OCI-M2 (cell line): ENCODE measurements at regions not wholly inside any gene's neighbourhood (a gene's known extent, or its start where the extent isn't known, plus 50 kb on each side); places are given as distances from the start of the nearest gene placed in this dataset.

Source experiments
- DNase-seq: peaks from one replicate; lab custom pipeline; 2025; ENCODE audit not compliant: unreplicated experiment; lab: John Stamatoyannopoulos, UW

DNA sequence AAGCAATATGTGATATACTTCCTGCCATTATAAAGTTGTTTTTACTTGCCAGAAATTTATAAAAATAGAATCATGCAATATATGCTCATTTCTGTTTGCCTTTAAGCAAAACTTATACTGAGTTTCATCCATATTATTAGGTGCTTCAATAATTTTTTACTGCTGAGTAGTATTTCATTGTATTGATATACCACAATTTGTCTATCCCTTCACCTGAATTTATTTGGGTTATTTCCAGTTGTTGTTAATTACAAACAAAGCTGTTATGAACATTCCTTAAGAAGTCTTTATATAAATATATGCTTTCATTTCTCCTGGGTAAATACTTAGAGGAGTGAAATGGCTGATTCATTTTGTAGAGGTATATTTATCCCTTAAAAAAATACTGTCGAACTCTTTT is 864.1 kb downstream of the HACE1 start:
- no peak for DNase-seq

- DNase-seq = no peak
These were observed 875.9 kb downstream of the HACE1 start for GRCh38 chr6:103983860-103984259.

DNA sequence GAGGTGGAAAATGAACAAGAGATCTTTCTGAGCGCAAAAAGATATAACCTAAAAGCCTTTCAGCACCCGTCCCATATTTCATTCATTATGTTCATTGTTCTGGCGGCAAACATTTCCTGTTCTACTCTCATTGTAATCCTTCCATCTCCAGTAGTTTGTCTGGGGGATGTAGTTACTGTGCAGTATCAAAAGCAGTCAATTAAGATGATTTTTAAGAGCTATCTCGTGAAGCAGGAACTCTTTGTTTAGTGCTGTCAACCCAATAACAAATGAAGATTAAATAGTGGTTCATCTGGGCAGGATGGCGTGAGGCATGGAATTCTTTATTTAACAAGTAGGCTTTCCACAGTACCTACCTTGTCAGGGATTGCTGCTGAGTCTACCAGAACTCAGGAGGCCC is 876.7 kb downstream of the HACE1 start:
- DNase-seq = no peak

DNA sequence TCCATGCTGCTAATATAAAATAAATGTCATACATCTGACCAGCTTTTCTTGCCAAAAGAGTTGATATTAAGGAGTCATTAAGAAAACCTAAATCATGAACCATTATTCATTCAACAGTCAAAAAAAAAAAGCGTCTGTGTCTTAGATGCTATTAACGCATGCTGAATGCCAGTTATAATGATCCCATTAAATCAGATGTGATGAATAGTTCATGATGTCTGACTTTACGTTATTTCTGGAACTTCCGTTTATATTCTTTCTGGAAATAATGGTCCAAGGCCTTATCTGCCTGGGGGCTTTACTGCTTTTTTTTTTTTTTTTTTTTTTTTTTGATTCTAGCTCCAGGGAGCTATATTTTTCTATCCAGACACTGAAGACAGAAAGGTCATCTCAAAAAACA is 877.1 kb downstream of the HACE1 start:
- no peak for DNase-seq

GRCh38 chr6:103979308-103979707 is 880.4 kb downstream of the HACE1 start:
- DNase-seq = no peak

GRCh38 chr6:103937389-103937788 is 922.3 kb downstream of the HACE1 start:
- no peak for DNase-seq

- no peak for DNase-seq
These were observed 934.4 kb downstream of the HACE1 start for GRCh38 chr6:103925317-103925716.

GRCh38 chr6:103910018-103910417 is 949.7 kb downstream of the HACE1 start:
- DNase-seq = no peak

DNA sequence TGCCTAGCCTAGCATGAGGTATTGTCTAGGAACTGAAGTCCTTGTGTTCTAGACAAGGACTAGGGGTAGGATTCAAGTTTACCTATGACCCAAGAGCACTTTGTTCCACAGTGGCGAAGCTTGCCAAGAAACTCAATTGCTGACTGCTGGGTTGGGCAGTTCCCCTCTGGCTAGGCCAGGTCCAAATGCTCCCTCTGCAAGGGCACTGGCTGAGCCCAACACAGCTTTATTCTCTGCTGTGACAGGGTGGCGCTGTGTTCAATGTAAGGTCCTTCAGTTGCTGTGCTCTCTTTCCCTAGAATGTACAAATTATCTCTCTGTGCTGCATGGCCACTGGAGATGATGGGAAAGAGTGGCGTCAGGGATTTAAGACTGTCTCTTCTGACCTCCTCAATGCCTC is 950.8 kb downstream of the HACE1 start:
- no peak for DNase-seq

DNA sequence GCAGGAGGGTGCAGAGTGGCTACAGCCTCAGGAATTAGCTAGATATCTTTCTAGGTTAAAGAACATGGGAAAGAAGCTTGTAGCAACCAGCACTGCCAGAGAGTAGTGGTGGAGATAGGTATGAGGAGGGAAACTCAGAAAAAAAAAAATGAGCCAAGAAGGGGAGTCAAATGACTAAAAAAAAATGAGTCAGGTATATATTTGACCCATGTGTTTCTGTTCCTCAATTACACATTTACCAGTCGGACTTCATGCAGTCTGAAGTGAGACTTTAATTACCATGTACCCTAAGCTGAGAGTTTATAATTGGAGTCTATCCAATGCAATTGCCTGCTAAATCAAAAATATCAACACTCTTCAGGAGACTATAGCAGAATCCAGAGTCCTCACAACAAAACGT is 964.6 kb downstream of the HACE1 start:
- DNase-seq = no peak

DNA sequence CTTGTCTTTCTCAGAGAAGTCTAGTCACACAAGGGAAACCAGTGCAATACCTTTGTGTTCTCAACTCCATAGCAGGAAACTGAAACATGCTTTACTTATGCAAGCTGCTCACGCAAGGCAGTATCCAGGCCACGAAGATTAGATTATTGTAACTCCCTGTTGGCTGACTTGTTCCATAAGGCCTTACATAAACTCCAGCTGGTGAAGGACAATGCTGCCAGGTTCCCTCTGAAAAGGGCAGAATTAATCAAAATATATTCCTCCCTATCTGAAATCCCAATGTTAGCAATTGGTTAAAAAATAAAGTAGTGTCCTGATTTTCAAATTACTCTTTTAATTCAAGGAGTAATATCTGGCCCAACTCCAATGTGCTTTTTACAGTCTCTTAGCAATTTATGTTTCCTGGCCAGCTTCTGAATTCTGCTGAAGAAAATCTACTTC is 966.6 kb downstream of the HACE1 start:
- no peak for DNase-seq

DNA sequence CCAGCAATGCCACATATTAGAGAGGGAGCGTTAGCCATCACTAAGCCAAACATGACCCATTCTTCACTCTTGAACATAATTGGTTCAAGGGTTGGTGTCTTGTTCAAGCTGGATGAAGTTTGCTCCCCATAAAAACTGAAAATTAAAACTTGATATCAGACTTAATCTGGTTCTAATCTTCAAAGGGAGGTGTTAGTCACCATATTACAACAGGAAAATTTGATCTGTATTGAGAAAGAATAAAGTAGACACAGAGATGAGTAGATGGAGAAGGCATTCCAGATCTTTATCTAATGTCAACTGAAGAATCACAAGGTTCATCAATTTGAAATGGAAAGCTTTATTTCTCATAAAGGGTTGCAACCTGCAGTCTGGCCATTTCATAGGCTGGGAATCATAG is 972.8 kb downstream of the HACE1 start:
- DNase-seq = no peak

- DNase-seq = no peak
These were observed 974.3 kb downstream of the HACE1 start for GRCh38 chr6:103885446-103885845.

GRCh38 chr6:103879800-103880199 is 979.9 kb downstream of the HACE1 start:
- DNase-seq = no peak

GRCh38 chr6:103875221-103875620 is 984.5 kb downstream of the HACE1 start:
- no peak for DNase-seq

GRCh38 chr6:103874575-103874974 is 985.1 kb downstream of the HACE1 start:
- no peak for DNase-seq

DNA sequence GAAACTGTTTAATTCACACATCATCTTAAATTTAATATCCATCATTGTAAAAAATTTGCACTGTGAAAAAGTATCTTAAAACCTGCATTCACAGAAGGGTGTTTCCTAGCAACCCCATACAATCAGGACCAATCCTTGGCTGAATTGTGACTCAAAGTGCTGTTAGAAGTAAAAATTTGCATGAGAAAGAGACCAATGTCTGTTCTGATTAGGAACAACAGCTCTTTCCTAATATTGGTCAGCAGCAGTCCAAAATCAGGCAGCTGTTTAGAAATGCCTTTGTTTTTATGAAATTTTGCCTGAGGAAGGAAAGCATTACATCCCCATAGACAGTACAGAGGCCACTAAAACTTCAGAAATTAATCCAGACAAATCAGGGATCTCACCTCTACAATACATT is 987.0 kb downstream of the HACE1 start:
- no peak for DNase-seq

DNA sequence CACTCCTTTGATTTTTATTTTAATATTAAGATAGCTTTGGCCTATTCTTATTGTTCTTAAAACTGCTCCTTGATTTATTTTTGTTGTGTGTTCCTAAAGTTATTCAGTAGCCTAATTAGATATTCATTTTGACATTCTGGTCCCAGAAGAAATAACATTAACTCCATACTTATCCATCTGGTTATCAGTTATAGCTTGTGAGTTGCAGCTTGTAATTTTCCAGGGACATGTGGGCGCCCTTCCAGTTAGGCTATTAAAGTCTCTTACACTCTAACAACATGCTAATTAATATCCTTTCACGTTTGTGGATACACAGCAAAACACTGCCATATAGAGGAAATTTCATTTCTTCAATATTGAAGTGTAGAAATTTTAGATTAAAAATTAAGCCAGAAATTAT is 987.5 kb downstream of the HACE1 start:
- no peak for DNase-seq

- DNase-seq = no peak
These were observed 988.7 kb downstream of the HACE1 start for GRCh38 chr6:103870970-103871369.

DNA sequence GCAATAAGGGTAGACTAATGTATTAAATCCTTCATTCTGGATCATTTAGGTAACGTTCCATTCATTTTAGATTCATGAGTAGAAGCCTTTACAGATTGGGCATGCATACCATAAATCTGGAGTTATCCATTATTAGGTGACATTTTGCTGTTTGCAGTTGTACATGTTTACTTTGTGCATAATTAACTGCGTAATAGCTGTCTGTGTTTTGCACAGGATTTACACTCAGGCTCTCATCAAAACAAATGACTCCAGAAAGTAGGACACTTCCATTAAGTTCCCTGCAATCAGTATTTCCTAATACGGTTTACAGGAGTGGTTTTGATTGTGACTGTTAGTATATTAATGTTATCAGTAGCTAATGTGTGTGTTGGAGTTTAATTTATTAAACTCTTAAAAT is 997.4 kb downstream of the HACE1 start:
- no peak for DNase-seq

DNA sequence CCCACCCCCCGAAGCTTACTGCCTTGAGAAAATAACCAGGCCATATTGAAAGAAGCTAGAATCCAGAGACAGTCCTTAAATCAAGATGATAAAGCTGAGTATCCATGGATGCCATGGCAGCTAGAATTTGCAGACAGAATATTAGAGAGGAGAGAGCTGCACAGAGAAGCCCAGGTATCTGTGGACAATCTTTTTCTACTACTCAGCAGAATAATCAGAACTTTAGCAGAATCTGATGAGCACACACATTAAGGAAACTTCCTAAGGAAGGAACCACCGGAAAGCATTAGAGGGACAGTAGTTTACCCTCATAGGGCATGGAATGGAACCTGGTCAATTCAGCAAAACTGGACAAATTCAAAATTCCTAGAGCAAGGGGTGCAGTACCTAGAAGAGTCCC is 1001.7 kb downstream of the HACE1 start:
- DNase-seq = no peak

DNA sequence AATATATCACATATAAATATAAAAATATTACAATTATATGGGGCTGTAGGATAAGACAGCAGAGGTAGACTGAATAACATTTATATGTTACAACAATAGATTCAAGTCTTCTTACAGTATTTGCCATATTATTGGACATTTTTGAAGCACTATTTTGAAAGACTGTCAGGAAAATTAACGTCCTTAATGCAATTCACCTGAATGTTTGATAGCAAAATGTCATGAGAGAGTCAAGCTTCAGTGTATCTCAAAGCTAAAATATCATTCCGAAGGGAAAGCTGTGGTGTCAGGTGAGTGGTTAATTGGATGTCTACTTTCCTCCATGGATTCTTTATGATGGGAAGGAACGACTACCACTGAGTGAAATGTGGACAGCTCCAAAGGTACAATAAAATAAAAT is 1004.0 kb downstream of the HACE1 start:
- no peak for DNase-seq

GRCh38 chr6:103854059-103854458 is 1005.7 kb downstream of the HACE1 start:
- no peak for DNase-seq

DNA sequence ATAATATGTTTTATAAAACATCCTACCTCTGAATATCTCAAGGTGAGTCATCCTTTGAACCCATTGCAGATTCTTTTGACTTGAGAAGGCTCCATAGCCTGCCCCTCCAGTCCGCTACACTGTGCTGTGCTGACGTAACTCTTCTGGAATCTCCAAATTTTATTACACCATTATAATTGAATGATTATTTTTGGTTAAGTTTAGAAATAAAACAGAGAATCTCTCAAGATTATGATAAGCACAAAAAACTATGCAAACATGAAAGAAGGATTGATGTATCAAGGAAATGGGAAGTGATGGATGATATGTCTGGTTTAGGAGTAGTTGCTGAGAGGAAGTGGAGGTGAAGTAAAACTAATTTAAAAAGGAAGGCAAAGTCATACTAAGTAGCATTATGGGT is 1021.3 kb downstream of the HACE1 start:
- DNase-seq = no peak
